ENCODE measurements at regions not wholly inside any gene's neighbourhood (a gene's known extent, or its start where the extent isn't known, plus 50 kb on each side); places are given as distances from the start of the nearest gene placed in this dataset.

DNA sequence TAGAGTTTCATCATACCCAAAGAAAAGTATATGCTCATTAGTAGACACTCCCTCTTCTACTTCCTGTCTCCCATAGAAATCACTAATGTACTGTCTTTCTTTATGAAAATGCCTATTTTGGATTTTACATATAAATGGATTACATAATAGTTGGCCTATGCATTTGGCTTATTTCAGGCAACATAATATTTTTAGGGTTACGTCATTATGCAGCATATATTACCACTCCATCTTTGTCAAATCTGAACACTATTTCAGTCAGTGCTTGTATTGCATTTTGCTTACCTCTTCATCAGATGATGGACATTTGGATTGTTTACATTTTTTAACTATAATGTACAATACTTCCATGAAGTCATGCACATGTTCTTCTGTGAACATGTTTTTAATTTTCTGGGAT is 1406.1 kb downstream of the LRFN5 start:
- no peak for DNase-seq (ENCODE audit: low spot score, unreplicated experiment)
- H3K36me3 Mint-ChIP-seq (ENCODE audit: insufficient read depth), result no peaks in the 10 kb centered on the region
- H3K27ac Mint-ChIP-seq, result no peak overlapping the region
- no peaks in the 10 kb centered on the region for H3K4me1 Mint-ChIP-seq (ENCODE audit: low read depth)
- H3K4me3 Mint-ChIP-seq (ENCODE audit: low read depth), result no peak overlapping the region
- no peaks in the 10 kb centered on the region for H3K27me3 Mint-ChIP-seq
- no peak for TF ChIP-seq CTCF (IDR thresholded peaks at IDR 0.05; ENCODE audit: unreplicated experiment)
- H3K9me3 Mint-ChIP-seq (ENCODE audit: low read depth), result peaks cover 14% of the 10 kb centered on the region

DNA sequence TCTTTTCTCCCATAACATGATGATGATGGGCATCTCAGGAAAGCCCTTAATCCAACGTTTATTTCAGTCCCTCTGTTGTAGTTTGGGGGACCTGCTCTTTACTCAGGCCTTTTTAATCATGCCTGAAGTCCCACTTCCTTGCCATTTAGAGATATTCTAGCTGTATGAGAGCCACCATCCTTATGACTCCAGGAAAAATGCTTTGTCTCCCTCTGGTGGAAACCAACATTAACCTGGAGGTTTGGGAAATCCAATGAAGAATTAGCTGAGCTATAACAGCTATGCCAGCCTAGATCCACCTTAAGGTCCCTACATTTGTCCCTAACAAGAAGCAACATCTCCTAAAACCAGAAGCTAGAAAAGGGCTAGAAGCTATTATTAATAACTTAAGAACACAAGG is 1399.1 kb downstream of the LRFN5 start:
- Mint-ChIP-seq H3K4me1 (ENCODE audit: low read depth) (no peaks in the 10 kb centered on the region), H3K27me3 (no peaks in the 10 kb centered on the region), H3K36me3 (ENCODE audit: insufficient read depth) (peaks cover 6% of the 10 kb centered on the region), H3K27ac (no peak overlapping the region), H3K4me3 (ENCODE audit: low read depth) (no peak overlapping the region), H3K9me3 (ENCODE audit: low read depth) (peaks cover 51% of the 10 kb centered on the region)
- DNase-seq (ENCODE audit: low spot score, unreplicated experiment), result no peak
- no peak for TF ChIP-seq CTCF (IDR thresholded peaks at IDR 0.05; ENCODE audit: unreplicated experiment)

GRCh38 chr14:43003845-43004244 is 1397.2 kb downstream of the LRFN5 start:
- no peaks in the 10 kb centered on the region for H3K27me3 Mint-ChIP-seq
- peaks cover 6% of the 10 kb centered on the region for H3K36me3 Mint-ChIP-seq (ENCODE audit: insufficient read depth)
- H3K9me3 Mint-ChIP-seq (ENCODE audit: low read depth), result peaks cover 53% of the 10 kb centered on the region
- DNase-seq (ENCODE audit: low spot score, unreplicated experiment), result no peak
- no peaks in the 10 kb centered on the region for H3K4me1 Mint-ChIP-seq (ENCODE audit: low read depth)
- H3K27ac Mint-ChIP-seq, result no peak overlapping the region
- no peak overlapping the region for H3K4me3 Mint-ChIP-seq (ENCODE audit: low read depth)
- TF ChIP-seq CTCF (IDR thresholded peaks at IDR 0.05; ENCODE audit: unreplicated experiment), result no peak

DNA sequence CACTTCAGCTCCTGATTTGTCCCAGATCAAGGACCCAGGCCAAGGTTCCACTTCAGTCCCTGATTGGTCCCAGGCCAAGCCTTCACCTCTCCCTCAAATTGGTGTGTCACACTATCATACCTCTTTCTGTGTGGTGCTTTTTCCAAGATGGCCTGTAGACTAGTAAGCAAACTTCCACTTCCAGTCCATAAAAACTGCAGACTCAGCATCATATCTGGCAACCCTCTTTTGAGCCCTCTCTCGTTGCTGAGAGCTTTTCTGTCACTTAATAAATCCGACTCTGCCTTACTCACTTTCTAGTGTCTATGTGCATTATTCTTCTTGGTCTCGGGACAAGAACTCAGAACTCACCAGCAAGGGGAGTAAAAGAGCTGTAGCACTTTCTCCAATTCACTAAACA is 1395.1 kb downstream of the LRFN5 start:
- Mint-ChIP-seq H3K4me1 (ENCODE audit: low read depth) (no peaks in the 10 kb centered on the region), H3K27ac (no peak overlapping the region), H3K9me3 (ENCODE audit: low read depth) (peaks cover 39% of the 10 kb centered on the region), H3K36me3 (ENCODE audit: insufficient read depth) (peaks cover 6% of the 10 kb centered on the region), H3K4me3 (ENCODE audit: low read depth) (no peak overlapping the region), H3K27me3 (no peaks in the 10 kb centered on the region)
- DNase-seq (ENCODE audit: low spot score, unreplicated experiment), result no peak
- TF ChIP-seq CTCF (IDR thresholded peaks at IDR 0.05; ENCODE audit: unreplicated experiment), result no peak

GRCh38 chr14:42994051-42994736 is 1387.5 kb downstream of the LRFN5 start:
- Mint-ChIP-seq H3K27ac (no peak overlapping the region), H3K4me1 (ENCODE audit: low read depth) (no peaks in the 10 kb centered on the region), H3K9me3 (ENCODE audit: low read depth) (no peaks in the 10 kb centered on the region), H3K27me3 (no peaks in the 10 kb centered on the region), H3K4me3 (ENCODE audit: low read depth) (no peak overlapping the region), H3K36me3 (ENCODE audit: insufficient read depth) (no peaks in the 10 kb centered on the region)
- no peak for DNase-seq (ENCODE audit: low spot score, unreplicated experiment)
- no peak for TF ChIP-seq CTCF (IDR thresholded peaks at IDR 0.05; ENCODE audit: unreplicated experiment)
